ENCODE measurements at regions not wholly inside any gene's neighbourhood (a gene's known extent, or its start where the extent isn't known, plus 50 kb on each side); places are given as distances from the start of the nearest gene placed in this dataset.

DNA sequence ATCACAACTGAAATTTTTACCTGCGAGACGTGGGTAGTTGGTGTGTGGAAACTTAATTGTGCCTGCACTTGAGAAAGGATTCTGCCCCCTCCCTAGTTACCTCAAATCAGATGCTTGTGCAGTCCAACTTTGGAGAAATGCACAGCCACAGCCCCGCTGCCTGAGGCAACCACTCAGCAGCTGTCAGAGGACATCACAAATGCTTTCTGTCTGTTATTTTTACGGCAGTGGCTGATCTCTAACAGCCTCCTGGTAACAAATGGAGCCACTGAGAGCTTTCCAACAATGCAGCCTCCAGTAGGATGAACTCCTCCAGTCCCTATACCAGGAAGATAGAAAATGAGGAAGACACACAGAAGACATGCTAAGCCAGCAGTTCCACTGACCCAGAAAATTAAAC lies 712.2 kb upstream of the GHITM start:
- Histone ChIP-seq H3K27me3 (ENCODE audit: low read depth, low read length) (no peaks in the 10 kb centered on the region), H3K9ac (ENCODE audit: low read length) (no peak overlapping the region), H3K36me3 (replicated peaks; ENCODE audit: low read depth, low read length) (no peaks in the 10 kb centered on the region), H3K4me3 (ENCODE audit: low read length) (no peak overlapping the region), H3K4me1 (ENCODE audit: low read length) (no peaks in the 10 kb centered on the region), H4K20me1 (ENCODE audit: insufficient read depth, low read length) (no peaks in the 10 kb centered on the region), H3K4me2 (ENCODE audit: low read length) (no peak overlapping the region), H2AFZ (ENCODE audit: low read depth, low read length) (no peak overlapping the region), H3K79me2 (ENCODE audit: low read length) (no peaks in the 10 kb centered on the region), H3K9me3 (ENCODE audit: insufficient read depth, low read length) (no peaks in the 10 kb centered on the region), H3K27ac (ENCODE audit: low read length) (no peak overlapping the region)
- TF ChIP-seq EZH2phosphoT487 (IDR thresholded peaks at IDR 0.05; ENCODE audit: low read depth), result no peak
- TF ChIP-seq, protein P1, sequence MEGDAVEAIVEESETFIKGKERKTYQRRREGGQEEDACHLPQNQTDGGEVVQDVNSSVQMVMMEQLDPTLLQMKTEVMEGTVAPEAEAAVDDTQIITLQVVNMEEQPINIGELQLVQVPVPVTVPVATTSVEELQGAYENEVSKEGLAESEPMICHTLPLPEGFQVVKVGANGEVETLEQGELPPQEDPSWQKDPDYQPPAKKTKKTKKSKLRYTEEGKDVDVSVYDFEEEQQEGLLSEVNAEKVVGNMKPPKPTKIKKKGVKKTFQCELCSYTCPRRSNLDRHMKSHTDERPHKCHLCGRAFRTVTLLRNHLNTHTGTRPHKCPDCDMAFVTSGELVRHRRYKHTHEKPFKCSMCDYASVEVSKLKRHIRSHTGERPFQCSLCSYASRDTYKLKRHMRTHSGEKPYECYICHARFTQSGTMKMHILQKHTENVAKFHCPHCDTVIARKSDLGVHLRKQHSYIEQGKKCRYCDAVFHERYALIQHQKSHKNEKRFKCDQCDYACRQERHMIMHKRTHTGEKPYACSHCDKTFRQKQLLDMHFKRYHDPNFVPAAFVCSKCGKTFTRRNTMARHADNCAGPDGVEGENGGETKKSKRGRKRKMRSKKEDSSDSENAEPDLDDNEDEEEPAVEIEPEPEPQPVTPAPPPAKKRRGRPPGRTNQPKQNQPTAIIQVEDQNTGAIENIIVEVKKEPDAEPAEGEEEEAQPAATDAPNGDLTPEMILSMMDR (IDR thresholded peaks at IDR 0.05; ENCODE audit: low read depth, low read length), result no peak

DNA sequence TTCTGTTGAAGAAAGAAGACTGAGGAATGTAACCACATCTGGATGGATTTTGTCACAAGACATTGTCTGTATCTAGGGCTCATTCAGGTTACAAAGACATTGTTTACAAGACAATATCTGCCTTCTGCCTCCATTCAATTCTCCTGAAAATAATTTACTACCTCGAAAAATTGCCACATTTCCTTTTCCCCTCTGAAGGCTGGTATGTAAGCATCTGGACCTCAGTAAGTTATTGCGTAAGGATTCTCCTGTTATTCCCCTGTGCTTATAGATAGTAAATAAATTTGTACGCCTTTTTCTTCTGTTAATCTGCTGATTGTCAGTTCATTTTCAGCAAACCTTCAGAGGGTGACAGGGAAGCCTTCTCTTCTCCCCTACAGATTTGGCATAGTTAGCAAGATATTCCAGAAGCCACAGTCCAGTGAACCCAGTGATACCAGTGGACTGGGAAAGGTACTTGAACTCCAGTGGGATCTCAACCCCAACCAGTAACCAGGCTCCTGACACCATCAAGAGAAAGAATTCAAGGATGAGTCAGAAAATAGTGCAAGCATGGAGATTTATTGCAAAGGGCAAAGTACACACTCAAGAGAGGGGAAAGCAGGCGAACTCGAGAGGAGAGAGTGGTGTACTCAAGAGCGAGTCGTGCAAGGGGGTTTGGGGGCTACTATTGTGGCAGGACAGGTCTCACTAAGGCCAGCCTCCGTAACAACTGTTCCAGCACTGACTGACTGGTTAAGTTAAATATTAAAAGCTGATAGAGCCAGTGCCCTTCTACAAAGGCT lies 706.9 kb upstream of the GHITM start:
- no peaks in the 10 kb centered on the region for H3K27me3 ChIP-seq (ENCODE audit: low read depth, low read length)
- no peaks in the 10 kb centered on the region for H4K20me1 ChIP-seq (ENCODE audit: insufficient read depth, low read length)
- no peak overlapping the region for H2AFZ ChIP-seq (ENCODE audit: low read depth, low read length)
- H3K4me1 ChIP-seq (ENCODE audit: low read length), result no peaks in the 10 kb centered on the region
- H3K27ac ChIP-seq (ENCODE audit: low read length), result no peak overlapping the region
- no peaks in the 10 kb centered on the region for H3K9me3 ChIP-seq (ENCODE audit: insufficient read depth, low read length)
- TF ChIP-seq, protein P1 (IDR thresholded peaks at IDR 0.05; ENCODE audit: low read depth, low read length), result no peak
- TF ChIP-seq EZH2phosphoT487 (IDR thresholded peaks at IDR 0.05; ENCODE audit: low read depth), result no peak
- no peak overlapping the region for H3K4me3 ChIP-seq (ENCODE audit: low read length)
- H3K79me2 ChIP-seq (ENCODE audit: low read length), result no peaks in the 10 kb centered on the region
- no peak overlapping the region for H3K4me2 ChIP-seq (ENCODE audit: low read length)
- H3K36me3 ChIP-seq (replicated peaks; ENCODE audit: low read depth, low read length), result no peaks in the 10 kb centered on the region
- no peak overlapping the region for H3K9ac ChIP-seq (ENCODE audit: low read length)

DNA sequence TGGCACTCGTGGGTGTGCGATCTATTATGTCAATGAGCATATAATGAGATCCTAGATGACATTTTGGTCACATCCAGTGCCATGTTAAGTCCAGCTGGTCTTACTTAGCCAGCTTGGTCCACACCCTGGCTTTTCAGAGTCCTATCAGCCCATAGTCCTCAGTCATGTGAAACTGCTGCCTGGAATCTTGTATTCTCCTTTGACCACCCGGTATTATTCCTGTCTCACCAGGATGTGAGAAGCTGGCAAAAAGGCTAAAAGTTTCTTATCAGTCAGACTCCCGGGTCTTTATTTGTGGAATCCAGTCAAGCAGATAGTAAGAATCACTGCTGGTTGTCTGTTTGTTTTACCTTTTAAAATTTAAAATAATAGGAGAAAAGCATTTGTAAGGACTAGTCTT lies 705.6 kb upstream of the GHITM start:
- Histone ChIP-seq H3K27ac (ENCODE audit: low read length) (no peak overlapping the region), H3K4me1 (ENCODE audit: low read length) (no peaks in the 10 kb centered on the region), H3K9me3 (ENCODE audit: insufficient read depth, low read length) (no peaks in the 10 kb centered on the region), H3K4me3 (ENCODE audit: low read length) (no peak overlapping the region), H3K27me3 (ENCODE audit: low read depth, low read length) (no peaks in the 10 kb centered on the region), H4K20me1 (ENCODE audit: insufficient read depth, low read length) (no peaks in the 10 kb centered on the region), H3K4me2 (ENCODE audit: low read length) (no peak overlapping the region), H3K36me3 (replicated peaks; ENCODE audit: low read depth, low read length) (no peaks in the 10 kb centered on the region), H3K79me2 (ENCODE audit: low read length) (no peaks in the 10 kb centered on the region), H2AFZ (ENCODE audit: low read depth, low read length) (no peak overlapping the region), H3K9ac (ENCODE audit: low read length) (no peak overlapping the region)
- TF ChIP-seq, protein P1 (IDR thresholded peaks at IDR 0.05; ENCODE audit: low read depth, low read length), result no peak
- no peak for TF ChIP-seq EZH2phosphoT487 (IDR thresholded peaks at IDR 0.05; ENCODE audit: low read depth)

DNA sequence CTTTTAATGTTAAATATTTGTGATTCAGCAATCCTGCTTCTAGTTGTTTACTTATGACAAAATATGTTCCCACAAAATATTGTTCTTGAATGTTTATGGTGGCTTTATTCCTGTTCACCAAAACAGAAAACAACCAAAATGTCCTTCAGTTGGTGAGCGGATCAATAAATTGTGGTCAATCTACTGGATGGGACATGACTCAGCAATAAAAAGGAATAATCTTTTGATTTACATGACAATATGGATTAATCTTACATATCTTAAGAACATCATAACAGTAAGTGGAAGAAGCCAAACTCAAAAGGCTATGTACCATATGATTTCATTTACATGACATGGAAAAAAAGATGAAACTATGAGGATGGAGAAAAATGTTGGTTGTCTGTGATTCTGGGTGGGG lies 691.3 kb upstream of the GHITM start:
- Histone ChIP-seq H3K4me1 (ENCODE audit: low read length) (no peaks in the 10 kb centered on the region), H3K36me3 (replicated peaks; ENCODE audit: low read depth, low read length) (no peaks in the 10 kb centered on the region), H3K9ac (ENCODE audit: low read length) (no peak overlapping the region), H3K9me3 (ENCODE audit: insufficient read depth, low read length) (no peaks in the 10 kb centered on the region), H3K27ac (ENCODE audit: low read length) (no peak overlapping the region), H4K20me1 (ENCODE audit: insufficient read depth, low read length) (no peaks in the 10 kb centered on the region), H3K79me2 (ENCODE audit: low read length) (no peaks in the 10 kb centered on the region), H2AFZ (ENCODE audit: low read depth, low read length) (no peak overlapping the region), H3K4me2 (ENCODE audit: low read length) (no peak overlapping the region), H3K4me3 (ENCODE audit: low read length) (no peak overlapping the region), H3K27me3 (ENCODE audit: low read depth, low read length) (no peaks in the 10 kb centered on the region)
- TF ChIP-seq, protein P1 (IDR thresholded peaks at IDR 0.05; ENCODE audit: low read depth, low read length), result no peak
- no peak for TF ChIP-seq EZH2phosphoT487 (IDR thresholded peaks at IDR 0.05; ENCODE audit: low read depth)
